HL-60 (cell line): ENCODE measurements at regions not wholly inside any gene's neighbourhood (a gene's known extent, or its start where the extent isn't known, plus 50 kb on each side); places are given as distances from the start of the nearest gene placed in this dataset.

ENCODE experiments used
- CTCF ChIP-seq: IDR thresholded peaks from one replicate; pipeline ENCODE4 v1.5.1; 2011; ENCODE audit warnings: low read length, control low read depth, inconsistent platforms; ENCODE audit not compliant: insufficient read depth
- TF ChIP-seq, protein P1 (sequence below): IDR thresholded peaks from 2 replicates; pipeline ENCODE4 v1.6.1; 2012; ENCODE audit warnings: low read depth; ENCODE audit not compliant: insufficient replicate concordance

- TF ChIP-seq CTCF, result no peak
- TF ChIP-seq, protein P1, sequence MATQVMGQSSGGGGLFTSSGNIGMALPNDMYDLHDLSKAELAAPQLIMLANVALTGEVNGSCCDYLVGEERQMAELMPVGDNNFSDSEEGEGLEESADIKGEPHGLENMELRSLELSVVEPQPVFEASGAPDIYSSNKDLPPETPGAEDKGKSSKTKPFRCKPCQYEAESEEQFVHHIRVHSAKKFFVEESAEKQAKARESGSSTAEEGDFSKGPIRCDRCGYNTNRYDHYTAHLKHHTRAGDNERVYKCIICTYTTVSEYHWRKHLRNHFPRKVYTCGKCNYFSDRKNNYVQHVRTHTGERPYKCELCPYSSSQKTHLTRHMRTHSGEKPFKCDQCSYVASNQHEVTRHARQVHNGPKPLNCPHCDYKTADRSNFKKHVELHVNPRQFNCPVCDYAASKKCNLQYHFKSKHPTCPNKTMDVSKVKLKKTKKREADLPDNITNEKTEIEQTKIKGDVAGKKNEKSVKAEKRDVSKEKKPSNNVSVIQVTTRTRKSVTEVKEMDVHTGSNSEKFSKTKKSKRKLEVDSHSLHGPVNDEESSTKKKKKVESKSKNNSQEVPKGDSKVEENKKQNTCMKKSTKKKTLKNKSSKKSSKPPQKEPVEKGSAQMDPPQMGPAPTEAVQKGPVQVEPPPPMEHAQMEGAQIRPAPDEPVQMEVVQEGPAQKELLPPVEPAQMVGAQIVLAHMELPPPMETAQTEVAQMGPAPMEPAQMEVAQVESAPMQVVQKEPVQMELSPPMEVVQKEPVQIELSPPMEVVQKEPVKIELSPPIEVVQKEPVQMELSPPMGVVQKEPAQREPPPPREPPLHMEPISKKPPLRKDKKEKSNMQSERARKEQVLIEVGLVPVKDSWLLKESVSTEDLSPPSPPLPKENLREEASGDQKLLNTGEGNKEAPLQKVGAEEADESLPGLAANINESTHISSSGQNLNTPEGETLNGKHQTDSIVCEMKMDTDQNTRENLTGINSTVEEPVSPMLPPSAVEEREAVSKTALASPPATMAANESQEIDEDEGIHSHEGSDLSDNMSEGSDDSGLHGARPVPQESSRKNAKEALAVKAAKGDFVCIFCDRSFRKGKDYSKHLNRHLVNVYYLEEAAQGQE, result no peak
Measured at GRCh38 chr5:155914766-155915165, 412.2 kb upstream of the SGCD start.
